ENCODE measurements at regions not wholly inside any gene's neighbourhood (a gene's known extent, or its start where the extent isn't known, plus 50 kb on each side); places are given as distances from the start of the nearest gene placed in this dataset.

- Histone ChIP-seq H3K36me3 (ENCODE audit: control insufficient read depth in 4 of 4, insufficient read depth in 3 of 4, low read depth in 1 of 4, low read length in 3 of 4) (no peaks in the 10 kb centered on the region), H3K4me3 (ENCODE audit: low read depth in 1 of 3, low read length in 3 of 3) (no peak overlapping the region), H3K9ac (ENCODE audit: low read depth in 1 of 2, low read length in 2 of 2) (no peak overlapping the region), H3K27me3 (ENCODE audit: control insufficient read depth in 4 of 4, insufficient read depth in 4 of 4, low read length in 3 of 4) (no peaks in the 10 kb centered on the region), H3K27ac (ENCODE audit: low read depth in 1 of 2, low read length in 2 of 2) (no peak overlapping the region), H3K9me3 (ENCODE audit: control insufficient read depth in 4 of 4, low read length in 3 of 4) (no peaks in the 10 kb centered on the region), H3K4me1 (ENCODE audit: control insufficient read depth in 4 of 4, insufficient read depth in 4 of 4, low read length in 3 of 4) (peaks cover 0 to 10% (median 5%) of the 10 kb centered on the region in 4 donors)
- WGBS: 76% methylated on average over 4 of the region's 4 CpGs
- DNase-seq (ENCODE audit: low spot score): no peak
- TF ChIP-seq HNF4A (conservative IDR thresholded peaks at IDR 0.05) (no peak), REST (IDR thresholded peaks at IDR 0.05) (no peak), CTCF (IDR thresholded peaks at IDR 0.05; ENCODE audit: low read depth, low read length, missing input control) (no peak), ATF3 (IDR thresholded peaks at IDR 0.05) (no peak), NR2F2 (IDR thresholded peaks at IDR 0.05) (no peak), FOXA2 (IDR thresholded peaks at IDR 0.05) (no peak), MAX (IDR thresholded peaks at IDR 0.05) (no peak), TAF1 (conservative IDR thresholded peaks at IDR 0.05) (no peak), EGR1 (IDR thresholded peaks at IDR 0.05; ENCODE audit: low read depth in 2 of 2) (no peak), GABPA (IDR thresholded peaks at IDR 0.05 in 1 of 2, conservative IDR thresholded peaks at IDR 0.05 in 1 of 2) (no peak), ZBTB33 (IDR thresholded peaks at IDR 0.05) (no peak), YY1 (IDR thresholded peaks at IDR 0.05) (no peak), SP1 (IDR thresholded peaks at IDR 0.05) (no peak), FOXA1 (IDR thresholded peaks at IDR 0.05) (no peak)
Measured at GRCh38 chr2:167832868-167833287, 414.5 kb downstream of the STK39 start.

- peak; percentile 40 for DNase-seq (ENCODE audit: low spot score)
- H3K4me3 ChIP-seq (ENCODE audit: low read depth in 1 of 3, low read length in 3 of 3): no peak overlapping the region
- H3K9me3 ChIP-seq (ENCODE audit: control insufficient read depth in 4 of 4, low read length in 3 of 4): no peaks in the 10 kb centered on the region
- peak overlapping the region; percentile 62 to 67 for H3K27ac ChIP-seq (ENCODE audit: low read depth in 1 of 2, low read length in 2 of 2)
- H3K9ac ChIP-seq (ENCODE audit: low read depth in 1 of 2, low read length in 2 of 2): no peak overlapping the region
- peaks cover 3 to 26% (median 12%) of the 10 kb centered on the region in 4 donors for H3K4me1 ChIP-seq (ENCODE audit: control insufficient read depth in 4 of 4, insufficient read depth in 4 of 4, low read length in 3 of 4)
- H3K36me3 ChIP-seq (ENCODE audit: control insufficient read depth in 4 of 4, insufficient read depth in 3 of 4, low read depth in 1 of 4, low read length in 3 of 4): no peaks in the 10 kb centered on the region
- no peaks in the 10 kb centered on the region for H3K27me3 ChIP-seq (ENCODE audit: control insufficient read depth in 4 of 4, insufficient read depth in 4 of 4, low read length in 3 of 4)
- 44% methylated on average over 10 of the region's 10 CpGs for WGBS
- TF ChIP-seq GABPA (IDR thresholded peaks at IDR 0.05 in 1 of 2, conservative IDR thresholded peaks at IDR 0.05 in 1 of 2) (no peak), ZBTB33 (IDR thresholded peaks at IDR 0.05) (peak; percentile 78), RXRA (IDR thresholded peaks at IDR 0.05) (peak; percentile 95 to 96), SP1 (IDR thresholded peaks at IDR 0.05) (peak; percentile 100), MAX (IDR thresholded peaks at IDR 0.05) (peak; percentile 70), JUND (IDR thresholded peaks at IDR 0.05) (peak; percentile 74 to 88), ATF3 (IDR thresholded peaks at IDR 0.05) (peak; percentile 40), RAD21 (IDR thresholded peaks at IDR 0.05) (peak; percentile 69 to 75), EGR1 (IDR thresholded peaks at IDR 0.05; ENCODE audit: low read depth in 2 of 2) (peak; percentile 33 to 63), NR2F2 (IDR thresholded peaks at IDR 0.05) (peak; percentile 51), HNF4A (conservative IDR thresholded peaks at IDR 0.05) (peak; percentile 99), TAF1 (conservative IDR thresholded peaks at IDR 0.05) (peak; percentile 45), FOXA2 (IDR thresholded peaks at IDR 0.05) (peak; percentile 67)
Measured at GRCh38 chr2:167827352-167828097, 419.9 kb downstream of the STK39 start.
